A204.1 (cell line): ENCODE measurements at regions not wholly inside any gene's neighbourhood (a gene's known extent, or its start where the extent isn't known, plus 50 kb on each side); places are given as distances from the start of the nearest gene placed in this dataset.

Source experiments
- FAIRE-seq: peaks from 2 replicates; lab custom pipeline; 2012; peaks lifted over from hg19 to GRCh38; lab: Jason Lieb, UNC

DNA sequence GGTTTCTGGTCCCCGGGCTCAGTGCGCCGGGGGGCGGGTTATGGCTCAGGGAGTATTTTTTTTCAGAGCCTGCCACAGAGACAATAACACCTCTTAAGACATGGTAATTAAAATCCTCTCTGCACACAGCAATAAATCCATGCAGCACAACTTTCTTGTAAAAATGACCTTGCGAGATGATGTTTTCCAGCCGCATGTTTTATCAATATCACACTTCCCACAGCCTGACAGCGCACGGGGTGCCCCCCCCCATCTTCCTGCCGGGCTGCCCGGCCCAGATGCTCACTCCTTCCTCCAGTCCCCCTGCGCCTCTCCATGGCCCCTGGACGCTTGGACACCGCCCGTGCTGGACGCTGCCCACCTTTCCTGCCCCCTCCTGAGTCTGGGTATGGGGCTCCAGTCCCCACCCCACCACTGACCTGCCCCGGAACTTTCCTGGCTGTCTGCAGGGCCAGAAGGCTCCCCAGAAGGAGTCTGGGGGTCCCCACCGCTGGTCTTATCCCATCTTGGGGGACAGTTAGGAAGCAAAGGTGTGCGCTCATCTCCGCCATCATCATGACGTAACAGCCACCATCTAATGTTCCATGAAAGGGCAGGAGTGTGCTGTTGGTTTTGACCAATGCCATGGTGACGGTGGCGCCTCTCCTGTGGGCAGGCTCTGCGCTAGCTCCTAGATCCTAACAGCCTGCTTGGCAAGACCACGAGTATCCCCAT is 182.9 kb downstream of the KIF26A start:
- no peak for FAIRE-seq

- no peak for FAIRE-seq
Measured at GRCh38 chr14:104321802-104322130, 183.4 kb downstream of the KIF26A start.

DNA sequence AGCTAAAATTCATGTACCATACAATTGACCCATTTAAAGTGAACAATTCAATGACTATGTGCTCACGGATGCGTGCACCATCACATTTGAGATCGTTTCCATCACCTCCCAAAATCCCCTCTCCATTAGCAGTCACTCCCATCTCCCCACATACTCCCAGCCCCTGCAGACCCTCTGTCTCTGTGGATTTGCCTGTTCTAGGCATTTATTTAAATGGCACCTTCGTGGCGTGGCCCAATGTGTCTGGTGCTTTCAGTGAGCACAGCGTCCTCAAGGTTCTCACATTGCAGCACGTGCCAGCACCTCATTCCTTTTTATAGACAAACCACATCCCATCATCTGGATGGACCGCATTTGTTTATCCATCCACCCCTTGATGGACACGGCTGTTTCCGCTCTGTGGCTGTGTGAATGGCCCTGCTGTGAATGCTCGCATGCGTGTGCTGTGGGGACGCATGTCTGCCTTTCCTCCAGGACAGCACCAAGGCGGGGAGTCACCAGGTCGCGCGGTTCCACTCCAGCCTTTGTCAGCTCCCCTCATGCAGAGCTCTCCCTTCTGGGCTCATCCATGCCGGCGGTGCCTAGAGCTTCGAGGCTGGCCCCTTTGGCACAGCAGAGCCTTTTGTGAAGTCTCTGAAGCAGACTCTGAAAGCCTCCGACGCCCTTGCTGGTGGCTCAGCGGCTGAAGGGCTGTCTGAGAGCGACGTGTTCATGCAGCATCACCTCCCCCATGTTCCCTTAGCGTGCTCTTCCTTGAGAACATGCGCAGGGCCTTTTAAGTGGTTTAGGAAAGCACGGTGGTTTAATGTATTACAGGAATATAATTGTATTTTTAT is 184.4 kb downstream of the KIF26A start:
- FAIRE-seq: no peak

- FAIRE-seq: no peak
Measured at GRCh38 chr14:104323551-104324175, 185.3 kb downstream of the KIF26A start.

DNA sequence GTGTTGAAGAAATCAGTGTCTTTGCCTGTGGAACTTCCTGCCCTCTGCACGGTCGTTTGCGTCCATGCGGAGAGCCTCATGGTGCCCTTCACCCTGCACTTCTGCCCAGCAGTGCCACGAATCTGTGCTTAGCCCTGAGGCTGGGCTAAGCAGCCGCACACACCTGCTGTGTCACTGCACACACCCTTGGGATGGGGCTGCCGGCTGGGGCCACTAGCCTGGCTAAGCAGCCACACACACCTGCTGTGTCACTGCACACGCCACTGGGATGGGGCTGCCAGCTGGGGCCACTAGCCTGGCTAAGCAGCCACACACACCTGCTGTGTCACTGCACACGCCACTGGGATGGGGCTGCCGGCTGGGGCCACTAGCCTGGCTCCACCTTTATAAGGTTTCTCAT is 188.5 kb downstream of the KIF26A start:
- no peak for FAIRE-seq

- FAIRE-seq: no peak
Measured at GRCh38 chr14:104328607-104329006, 190.2 kb downstream of the KIF26A start.

DNA sequence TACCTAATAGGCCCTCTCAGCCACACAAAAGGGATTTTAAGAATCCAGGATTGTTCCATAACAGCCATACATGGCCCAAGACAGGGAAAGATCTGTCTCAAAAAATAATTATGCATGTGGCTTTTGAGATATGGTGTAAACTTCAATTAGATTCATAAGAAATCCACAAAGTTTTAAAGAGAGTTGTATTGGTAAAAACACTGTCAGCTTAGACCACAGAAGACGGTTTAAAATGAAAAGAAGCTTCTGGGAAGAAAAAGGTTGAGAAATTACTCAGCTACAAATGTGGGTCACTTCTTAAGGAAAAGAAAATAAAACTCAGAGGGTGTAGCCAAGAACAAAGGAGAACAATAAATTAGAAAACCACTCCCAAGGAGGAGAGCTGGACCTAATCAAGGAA is 191.4 kb downstream of the KIF26A start:
- no peak for FAIRE-seq

GRCh38 chr14:104331871-104332605 is 193.7 kb downstream of the KIF26A start:
- no peak for FAIRE-seq

DNA sequence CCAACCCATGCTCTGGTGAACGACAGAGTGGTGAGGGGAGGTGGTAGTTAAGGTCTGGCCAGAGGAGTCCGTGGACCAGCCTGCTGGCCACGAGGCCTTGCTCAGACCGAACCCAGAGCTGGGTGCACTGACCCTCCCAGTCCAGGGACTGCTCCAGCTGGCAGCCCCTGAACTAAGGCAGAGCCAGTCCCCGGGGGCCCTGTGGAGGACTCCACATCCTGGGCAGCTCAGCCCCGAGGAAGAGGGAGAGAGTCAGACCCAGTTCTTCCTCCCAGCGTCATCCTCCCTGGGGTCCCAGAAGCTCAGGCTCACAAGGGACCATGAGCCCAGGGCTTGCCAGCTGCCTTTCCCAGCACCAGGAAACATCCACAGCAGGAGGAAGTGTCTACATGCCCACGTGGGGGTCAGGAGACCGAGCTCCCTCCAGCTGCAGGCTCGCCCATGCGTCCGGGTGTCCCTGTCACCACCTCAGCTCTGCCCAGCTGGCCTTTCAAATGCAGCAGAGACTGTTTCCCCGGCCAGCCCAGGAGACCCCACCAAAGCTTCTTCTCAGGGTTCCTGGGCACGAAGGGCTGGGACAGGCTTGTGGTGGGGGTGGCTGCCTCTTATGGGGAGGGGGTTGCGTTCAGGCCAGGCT is 194.4 kb downstream of the KIF26A start:
- no peak for FAIRE-seq

DNA sequence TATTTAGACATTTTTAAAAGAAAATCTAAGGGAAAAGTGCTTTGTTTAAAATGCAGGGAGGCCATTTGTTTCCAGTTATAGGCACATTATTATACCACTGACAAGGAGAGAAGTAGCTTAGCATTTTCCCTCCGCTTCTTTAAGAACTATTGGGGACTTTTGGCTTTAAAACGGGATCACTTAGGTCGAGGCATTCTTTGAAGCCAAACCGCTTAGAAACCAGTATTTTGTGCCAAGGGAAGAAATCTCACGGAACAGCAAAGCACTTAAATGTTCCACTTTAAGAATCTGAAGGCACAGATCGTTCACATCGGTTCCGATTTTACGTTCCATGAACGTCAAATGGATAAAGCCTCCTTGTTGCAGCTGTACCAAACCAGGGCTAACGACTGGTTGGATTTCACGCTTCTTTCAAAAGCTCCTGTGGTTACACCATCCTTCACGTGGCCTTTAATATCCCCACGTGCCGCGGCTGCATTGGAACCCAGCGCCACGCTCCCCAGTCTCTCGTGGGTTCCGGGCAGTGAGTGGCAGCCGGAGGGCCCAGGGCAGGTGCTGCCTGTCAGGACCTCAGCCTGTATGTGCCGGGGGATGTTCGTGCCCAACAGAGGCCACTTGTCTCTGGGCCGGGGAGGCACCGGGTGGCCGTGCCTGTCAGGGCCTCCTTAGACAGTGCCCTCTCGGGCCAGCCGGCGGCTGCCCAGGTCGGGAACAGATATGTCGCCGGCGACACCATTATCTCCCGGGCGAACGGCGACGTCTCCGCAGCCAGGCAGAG is 195.4 kb downstream of the KIF26A start:
- no peak for FAIRE-seq

GRCh38 chr14:104334424-104335161 is 196.2 kb downstream of the KIF26A start:
- no peak for FAIRE-seq

- FAIRE-seq: no peak
Measured at GRCh38 chr14:104335176-104335575, 196.8 kb downstream of the KIF26A start.

- FAIRE-seq: no peak
Measured at GRCh38 chr14:104335611-104336010, 197.2 kb downstream of the KIF26A start.

DNA sequence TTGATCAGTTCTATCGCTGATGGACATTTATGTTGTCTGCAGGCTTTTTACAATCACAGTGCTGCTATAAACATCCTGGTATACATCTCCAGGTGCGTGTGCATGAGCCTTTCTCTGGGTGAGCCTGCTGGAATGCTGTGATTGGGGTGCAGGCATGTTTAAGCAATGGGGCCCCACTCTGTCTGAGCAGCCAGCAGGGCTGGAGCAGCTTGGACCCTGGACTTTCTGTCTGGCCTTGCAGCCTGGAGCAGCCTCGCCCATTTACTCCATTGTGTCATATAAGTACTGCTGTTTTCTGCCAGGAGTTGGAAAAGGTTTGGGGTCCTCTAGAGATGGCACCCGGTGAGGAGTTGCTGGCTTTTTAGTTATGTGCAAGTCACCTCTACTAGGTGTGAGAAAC is 199.0 kb downstream of the KIF26A start:
- FAIRE-seq: no peak

DNA sequence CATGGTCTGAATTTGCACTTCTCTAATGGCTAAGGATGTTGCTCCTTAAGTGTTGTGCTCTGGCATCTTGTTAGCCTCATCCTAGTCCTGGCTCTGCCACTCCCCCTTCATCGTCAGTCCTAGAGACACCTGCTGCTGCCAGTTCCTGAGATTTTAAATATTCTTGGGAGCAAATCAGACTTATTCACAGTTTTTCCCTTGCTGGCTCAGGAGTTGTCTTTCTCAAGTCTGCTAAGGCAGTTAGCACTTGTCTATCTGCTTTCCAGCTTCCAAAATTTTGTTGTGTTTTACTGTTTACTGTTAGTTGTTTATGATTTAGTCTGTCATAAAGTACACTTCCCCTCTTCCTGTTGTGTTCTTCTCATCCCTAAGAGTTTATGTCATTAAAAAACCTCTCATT is 201.0 kb downstream of the KIF26A start:
- no peak for FAIRE-seq

DNA sequence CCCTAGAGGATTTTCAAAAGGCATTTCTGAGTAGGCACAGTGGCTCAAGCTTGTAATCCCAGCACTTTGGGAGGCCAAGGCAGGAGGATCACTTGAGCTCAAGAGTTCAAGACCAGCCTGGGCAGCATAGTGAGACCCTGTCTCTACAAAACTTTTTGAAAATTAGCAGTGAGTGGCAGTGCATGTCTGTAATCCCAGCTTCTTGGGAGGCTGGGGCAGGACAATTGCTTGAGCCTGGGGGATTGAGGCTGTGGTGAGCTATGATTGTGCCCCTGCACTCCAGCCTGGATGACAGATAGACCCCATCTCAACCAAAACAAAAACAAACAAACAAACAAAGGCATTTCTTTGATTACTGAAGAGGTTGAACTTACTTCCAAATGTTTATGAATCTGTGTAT is 201.4 kb downstream of the KIF26A start:
- FAIRE-seq: no peak

DNA sequence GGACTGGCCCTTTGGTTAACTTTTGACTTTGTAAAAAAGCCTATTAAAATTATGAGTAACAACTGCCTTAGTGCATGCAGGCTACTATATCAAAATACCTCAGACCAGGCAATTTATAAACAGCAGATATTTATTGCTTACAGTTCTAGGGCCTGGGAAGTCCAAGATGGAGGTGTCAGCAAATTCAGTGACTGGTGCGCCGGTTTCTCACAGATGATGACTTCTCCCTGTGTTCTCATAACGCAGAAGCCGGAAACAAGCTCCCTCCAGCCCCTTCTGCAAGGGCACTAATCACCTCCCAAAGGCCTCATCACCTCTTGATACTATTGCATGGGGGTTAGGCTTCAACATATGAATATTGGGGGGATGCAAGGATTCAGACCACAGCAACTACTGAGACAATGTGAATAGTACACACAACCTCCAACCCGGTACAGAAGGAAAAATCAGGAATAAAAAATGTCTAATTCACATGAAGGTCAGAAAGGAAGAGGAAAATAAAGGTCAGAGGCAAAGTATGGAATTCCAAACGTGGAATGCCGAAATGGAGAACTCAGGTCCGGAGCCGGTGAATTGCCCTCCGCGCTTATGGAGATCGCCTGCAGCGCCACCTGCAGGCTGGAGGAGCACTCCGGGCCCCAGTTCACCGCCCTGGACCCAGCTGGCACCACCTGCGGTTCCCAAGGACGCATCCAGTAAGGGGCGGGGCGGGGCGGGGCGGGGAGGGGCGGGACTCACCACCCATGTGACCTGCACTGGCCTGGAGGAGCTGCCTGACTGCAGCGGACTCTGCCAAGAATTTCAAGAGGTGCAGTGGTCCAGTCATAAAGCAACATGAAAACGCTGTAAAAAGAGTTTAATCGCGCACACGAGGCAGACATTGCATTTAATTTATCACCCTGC is 203.4 kb downstream of the KIF26A start:
- FAIRE-seq: no peak

DNA sequence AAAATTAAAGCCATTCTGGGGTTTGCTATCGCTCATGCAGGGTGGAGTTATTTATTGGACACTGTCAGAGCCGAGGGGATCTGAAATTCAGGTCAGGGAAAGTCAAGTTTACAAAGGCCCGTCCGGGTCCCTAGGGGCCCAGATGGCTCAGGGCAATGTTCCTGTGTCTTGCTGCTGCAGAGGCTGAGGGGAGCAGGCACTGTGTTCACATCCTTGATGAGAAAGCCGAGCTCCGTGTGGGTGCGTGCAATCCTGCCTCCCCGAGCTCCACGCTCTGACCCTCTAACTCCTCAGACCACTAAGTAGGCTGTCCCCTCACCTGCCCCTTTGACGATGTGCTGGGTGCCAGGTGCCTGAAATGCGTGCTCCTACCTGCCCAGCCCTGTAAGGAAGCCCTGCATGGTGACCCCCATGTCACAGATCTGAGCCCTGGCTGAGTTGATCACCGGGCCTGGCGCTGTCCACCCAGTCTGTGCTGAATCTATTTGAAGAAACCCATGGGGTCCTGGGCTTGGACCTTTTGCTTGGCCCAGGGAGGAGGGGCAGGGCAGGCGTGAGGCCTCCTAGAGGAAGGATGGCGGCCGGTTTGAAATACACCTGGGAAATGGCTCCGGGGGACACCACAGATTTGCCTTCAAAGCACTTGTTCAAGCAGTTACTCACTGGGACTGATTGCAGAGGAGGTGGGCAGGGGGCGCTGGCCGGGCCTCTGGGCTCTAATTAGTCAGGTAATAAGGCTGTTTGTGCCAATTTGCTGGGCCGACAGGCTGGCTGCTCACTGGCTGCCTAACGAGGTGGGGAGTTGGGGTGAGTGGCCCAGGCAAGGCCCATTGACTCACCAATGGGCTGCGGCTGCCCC is 204.3 kb downstream of the KIF26A start:
- FAIRE-seq: no peak

DNA sequence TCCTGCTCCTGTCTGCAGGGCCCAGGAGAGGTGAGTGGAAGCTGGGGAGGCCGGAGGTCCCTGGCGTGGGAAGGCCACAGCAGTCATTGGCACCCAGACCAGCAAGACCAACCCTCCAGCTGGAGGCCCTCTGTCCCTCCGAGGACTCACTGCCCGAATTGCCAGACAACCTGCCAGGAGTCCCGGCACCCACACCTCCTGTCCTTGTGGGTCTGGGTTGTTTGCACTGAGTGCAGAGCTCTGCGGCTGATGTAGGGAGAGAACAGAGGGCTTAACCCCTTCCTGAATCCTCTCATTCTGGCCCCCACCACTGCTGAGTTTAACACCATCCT is 204.9 kb downstream of the KIF26A start:
- FAIRE-seq: no peak
